ENCODE measurements at regions not wholly inside any gene's neighbourhood (a gene's known extent, or its start where the extent isn't known, plus 50 kb on each side); places are given as distances from the start of the nearest gene placed in this dataset.

- TF ChIP-seq ZNF114 (CRISPR knock-in tag; IDR thresholded peaks at IDR 0.05) (no peak), REST (IDR thresholded peaks at IDR 0.05; ENCODE audit: unreplicated experiment) (no peak), CTCF (conservative IDR thresholded peaks at IDR 0.05; ENCODE audit: low read depth in 2 of 2) (no peak), STAT1 (IDR thresholded peaks at IDR 0.05; ENCODE audit: unreplicated experiment) (no peak), CREB1 (CRISPR knock-in tag; IDR thresholded peaks at IDR 0.05; ENCODE audit: low read depth) (no peak), NANOG (IDR thresholded peaks at IDR 0.05; ENCODE audit: borderline replicate concordance) (no peak)
These were observed 811.6 kb upstream of the GOT2 start (continued) for GRCh38 chr16:59545721-59546120.

- no peak overlapping the region for H3K4me3 ChIP-seq
- H3K4me2 ChIP-seq: no peak overlapping the region
- peaks cover 5% of the 10 kb centered on the region; the same call in 1 of the 2 replicates for H3K4me1 ChIP-seq (ENCODE audit: insufficient read depth)
- no peak overlapping the region for H3K27ac ChIP-seq (ENCODE audit: low read depth)
- no peaks in the 10 kb centered on the region for H3K27me3 ChIP-seq (ENCODE audit: insufficient read depth)
- H3K79me2 ChIP-seq (replicated peaks; ENCODE audit: insufficient read depth): no peaks in the 10 kb centered on the region
- Mint-ChIP-seq H3K9me3 (no peaks in the 10 kb centered on the region), H3K36me3 (ENCODE audit: low read depth) (no peaks in the 10 kb centered on the region), H3K27ac (no peak overlapping the region), H3K4me1 (peaks cover 7% of the 10 kb centered on the region; the same call in 2 of the 3 replicates), H3K27me3 (ENCODE audit: insufficient read depth, low read depth, poor library complexity) (no peaks in the 10 kb centered on the region), H3K4me3 (no peak overlapping the region)
- no peak for DNase-seq (ENCODE audit: low spot score)
- no peak for ATAC-seq
- H2AFZ ChIP-seq: no peak overlapping the region
- peaks cover 2% of the 10 kb centered on the region; the same call in 1 of the 2 replicates for H3K9me2 ChIP-seq (ENCODE audit: insufficient read depth)
- H3F3A ChIP-seq (replicated peaks; ENCODE audit: low read depth): no peaks in the 10 kb centered on the region
- H3K36me3 ChIP-seq (ENCODE audit: insufficient read depth): no peaks in the 10 kb centered on the region
- H4K20me1 ChIP-seq (replicated peaks; ENCODE audit: insufficient read depth): no peaks in the 10 kb centered on the region
- TF ChIP-seq CREB1 (CRISPR knock-in tag; IDR thresholded peaks at IDR 0.05; ENCODE audit: low read depth): no peak
- no peak for TF ChIP-seq JUNB (IDR thresholded peaks at IDR 0.05; ENCODE audit: unreplicated experiment)
- no peak for TF ChIP-seq REST (IDR thresholded peaks at IDR 0.05; ENCODE audit: unreplicated experiment)
- TF ChIP-seq EZH2phosphoT487 (IDR thresholded peaks at IDR 0.05; ENCODE audit: unreplicated experiment): no peak
- TF ChIP-seq NANOG (IDR thresholded peaks at IDR 0.05; ENCODE audit: borderline replicate concordance): no peak
- TF ChIP-seq POLR2AphosphoS5 (IDR thresholded peaks at IDR 0.05; ENCODE audit: low read depth): no peak
- TF ChIP-seq ZNF331 (CRISPR knock-in tag; IDR thresholded peaks at IDR 0.05; ENCODE audit: low read depth): no peak
- no peak for TF ChIP-seq ETS1 (IDR thresholded peaks at IDR 0.05)
- no peak for TF ChIP-seq STAT1 (IDR thresholded peaks at IDR 0.05; ENCODE audit: unreplicated experiment)
- no peak for TF ChIP-seq CTCF (conservative IDR thresholded peaks at IDR 0.05; ENCODE audit: low read depth in 2 of 2)
- no peak for TF ChIP-seq ZNF114 (CRISPR knock-in tag; IDR thresholded peaks at IDR 0.05)
- no peak for TF ChIP-seq EZH2 (IDR thresholded peaks at IDR 0.05; ENCODE audit: low read depth, unreplicated experiment)
These were observed 809.5 kb upstream of the GOT2 start for GRCh38 chr16:59543641-59544040.
